Osteoblast (primary cell): ENCODE measurements at regions not wholly inside any gene's neighbourhood (a gene's known extent, or its start where the extent isn't known, plus 50 kb on each side); places are given as distances from the start of the nearest gene placed in this dataset.
"Not testable (repeated sequence)": the region's sequence is repeated elsewhere in the genome, so short reads cannot be mapped to it uniquely, and the experiment has no call there.

Experiments
- DNase-seq: peaks from one replicate; pipeline ENCODE4 v3.0.0; 2011; ENCODE audit warnings: low spot score, mixed read lengths; ENCODE audit not compliant: insufficient read length; ENCODE audit errors: missing footprints
- H2AFZ ChIP-seq: 2 replicates; pipeline ENCODE4 v1.6.0; 2011; ENCODE audit warnings: mild to moderate bottlenecking, low read length
- H3K27ac ChIP-seq: 2 replicates; pipeline ENCODE4 v1.5.1; 2011; ENCODE audit warnings: mild to moderate bottlenecking, low read depth, low read length, moderate library complexity
- H3K27me3 ChIP-seq: 2 replicates; pipeline ENCODE4 v1.6.0; 2012; ENCODE audit warnings: mild to moderate bottlenecking, control low read depth, inconsistent platforms, low read length, moderate library complexity; ENCODE audit not compliant: insufficient read depth
- H3K36me3 ChIP-seq: 2 replicates; pipeline ENCODE4 v1.5.1; 2011; ENCODE audit warnings: mild to moderate bottlenecking, low read length, control low read depth, moderate library complexity; ENCODE audit not compliant: insufficient read depth
- H3K4me1 ChIP-seq: 2 replicates; pipeline ENCODE4 v1.5.1; 2011; ENCODE audit warnings: mild to moderate bottlenecking, low read length, control low read depth, moderate library complexity; ENCODE audit not compliant: insufficient read depth
- H3K4me2 ChIP-seq: 2 replicates; pipeline ENCODE4 v1.6.0; 2011; ENCODE audit warnings: mild to moderate bottlenecking, low read length; ENCODE audit not compliant: insufficient read depth
- H3K4me3 ChIP-seq: fragments of 200-600 bp; sonication (generic); 3 replicates; pipeline ENCODE4 v1.5.1; 2012; ENCODE audit warnings: mild to moderate bottlenecking, low read length, inconsistent platforms; ENCODE audit not compliant: insufficient read depth
- H3K79me2 ChIP-seq: 2 replicates; pipeline ENCODE4 v1.6.0; 2012; ENCODE audit warnings: mild to moderate bottlenecking, low read length, control low read depth, inconsistent platforms; ENCODE audit not compliant: insufficient read depth
- H3K9me3 ChIP-seq: 2 replicates; pipeline ENCODE4 v1.5.1; 2011; ENCODE audit warnings: low read depth, low read length, control low read depth
- H4K20me1 ChIP-seq: 2 replicates; pipeline ENCODE4 v1.6.0; 2012; ENCODE audit warnings: mild to moderate bottlenecking, low read length, control low read depth; ENCODE audit not compliant: insufficient read depth
- TF ChIP-seq, protein P1 (sequence below): IDR thresholded peaks from 2 replicates; pipeline ENCODE4 v1.5.1; 2011; ENCODE audit warnings: mild to moderate bottlenecking, low read depth, low read length, moderate library complexity; ENCODE audit errors: extremely low read depth

DNA sequence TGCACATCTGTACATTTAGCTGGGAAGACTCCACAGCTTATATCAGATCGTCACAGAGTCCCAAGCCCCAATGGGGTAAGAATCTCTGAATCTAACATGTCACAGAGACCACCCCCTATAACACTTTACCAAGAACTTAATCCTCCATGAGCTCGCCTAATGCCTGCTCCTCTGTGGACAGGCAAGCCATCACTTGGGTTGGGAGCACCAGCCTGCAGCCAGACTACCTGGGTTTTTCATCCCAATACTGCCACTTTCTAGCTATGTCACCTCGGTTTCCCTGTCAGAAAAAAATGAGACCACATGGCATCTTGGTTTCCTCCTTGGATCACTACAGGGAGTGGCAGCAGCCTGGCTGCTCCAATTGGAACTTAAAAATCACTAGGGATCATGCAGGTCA is 277.9 kb upstream of the TLE3 start:
- H3K27me3 ChIP-seq, result no peaks in the 10 kb centered on the region
- H3K27ac ChIP-seq, result no peak overlapping the region
- H3K9me3 ChIP-seq, result no peaks in the 10 kb centered on the region
- H3K36me3 ChIP-seq, result no peaks in the 10 kb centered on the region
- TF ChIP-seq, protein P1, sequence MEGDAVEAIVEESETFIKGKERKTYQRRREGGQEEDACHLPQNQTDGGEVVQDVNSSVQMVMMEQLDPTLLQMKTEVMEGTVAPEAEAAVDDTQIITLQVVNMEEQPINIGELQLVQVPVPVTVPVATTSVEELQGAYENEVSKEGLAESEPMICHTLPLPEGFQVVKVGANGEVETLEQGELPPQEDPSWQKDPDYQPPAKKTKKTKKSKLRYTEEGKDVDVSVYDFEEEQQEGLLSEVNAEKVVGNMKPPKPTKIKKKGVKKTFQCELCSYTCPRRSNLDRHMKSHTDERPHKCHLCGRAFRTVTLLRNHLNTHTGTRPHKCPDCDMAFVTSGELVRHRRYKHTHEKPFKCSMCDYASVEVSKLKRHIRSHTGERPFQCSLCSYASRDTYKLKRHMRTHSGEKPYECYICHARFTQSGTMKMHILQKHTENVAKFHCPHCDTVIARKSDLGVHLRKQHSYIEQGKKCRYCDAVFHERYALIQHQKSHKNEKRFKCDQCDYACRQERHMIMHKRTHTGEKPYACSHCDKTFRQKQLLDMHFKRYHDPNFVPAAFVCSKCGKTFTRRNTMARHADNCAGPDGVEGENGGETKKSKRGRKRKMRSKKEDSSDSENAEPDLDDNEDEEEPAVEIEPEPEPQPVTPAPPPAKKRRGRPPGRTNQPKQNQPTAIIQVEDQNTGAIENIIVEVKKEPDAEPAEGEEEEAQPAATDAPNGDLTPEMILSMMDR, result no peak
- no peak for DNase-seq
- no peak overlapping the region for H3K4me3 ChIP-seq
- H3K4me1 ChIP-seq, result peaks cover 26% of the 10 kb centered on the region
- no peaks in the 10 kb centered on the region for H4K20me1 ChIP-seq
- H2AFZ ChIP-seq, result no peak overlapping the region
- no peaks in the 10 kb centered on the region for H3K79me2 ChIP-seq
- H3K4me2 ChIP-seq, result peak overlapping the region; percentile 82

- no peaks in the 10 kb centered on the region for H3K79me2 ChIP-seq
- no peaks in the 10 kb centered on the region for H3K9me3 ChIP-seq
- H3K4me3 ChIP-seq, result no peak overlapping the region
- no peak overlapping the region for H3K27ac ChIP-seq
- no peaks in the 10 kb centered on the region for H3K36me3 ChIP-seq
- H3K4me2 ChIP-seq, result peak overlapping the region; percentile 34
- H2AFZ ChIP-seq, result peak overlapping the region; percentile 3
- TF ChIP-seq, protein P1, result no peak
- no peaks in the 10 kb centered on the region for H4K20me1 ChIP-seq
- peak; percentile 91 for DNase-seq
- H3K27me3 ChIP-seq, result no peaks in the 10 kb centered on the region
- H3K4me1 ChIP-seq, result peaks cover 26% of the 10 kb centered on the region
Measured at GRCh38 chr15:70375006-70375431, 277.3 kb upstream of the TLE3 start.

DNA sequence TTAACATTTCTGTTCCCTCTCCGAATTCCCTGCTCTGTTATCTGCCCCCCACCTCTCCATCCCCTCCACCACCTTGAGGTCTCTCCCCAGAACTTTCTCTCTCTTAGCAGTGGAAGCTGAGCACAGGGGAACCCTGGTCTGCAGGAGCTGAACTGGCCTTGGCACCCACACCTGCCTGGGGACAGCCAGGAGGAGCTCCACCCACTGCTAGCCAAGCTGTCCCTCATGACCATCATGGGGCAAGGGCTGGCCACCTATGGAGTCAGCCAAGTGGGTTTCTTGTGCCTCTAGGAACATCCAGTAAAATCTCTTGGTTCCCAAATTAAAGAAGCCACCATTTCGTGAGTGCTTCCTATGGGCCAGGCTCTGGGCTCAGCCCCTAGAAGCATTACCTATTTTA is 276.4 kb upstream of the TLE3 start:
- TF ChIP-seq, protein P1, result no peak
- H2AFZ ChIP-seq, result no peak overlapping the region
- H4K20me1 ChIP-seq, result no peaks in the 10 kb centered on the region
- no peaks in the 10 kb centered on the region for H3K9me3 ChIP-seq
- no peak overlapping the region for H3K27ac ChIP-seq
- peaks cover 26% of the 10 kb centered on the region for H3K4me1 ChIP-seq
- no peaks in the 10 kb centered on the region for H3K36me3 ChIP-seq
- no peak for DNase-seq
- H3K4me3 ChIP-seq, result no peak overlapping the region
- H3K79me2 ChIP-seq, result no peaks in the 10 kb centered on the region
- H3K27me3 ChIP-seq, result peaks cover 2% of the 10 kb centered on the region
- H3K4me2 ChIP-seq, result no peak overlapping the region

- H3K4me1 ChIP-seq, result peaks cover 26% of the 10 kb centered on the region
- H3K4me2 ChIP-seq, DNase-seq: not testable (repeated sequence)
Measured at GRCh38 chr15:70373439-70373838, 275.7 kb upstream of the TLE3 start.

GRCh38 chr15:70367913-70368705 is 270.4 kb upstream of the TLE3 start:
- H3K79me2 ChIP-seq, H2AFZ ChIP-seq: not testable (repeated sequence)

More at GRCh38 chr15:70373439-70373838, 275.7 kb upstream of the TLE3 start:
- not testable (repeated sequence) for H3K9me3 ChIP-seq, H3K79me2 ChIP-seq, H3K4me3 ChIP-seq, H4K20me1 ChIP-seq, H3K27me3 ChIP-seq, H2AFZ ChIP-seq, H3K36me3 ChIP-seq, H3K27ac ChIP-seq

DNA sequence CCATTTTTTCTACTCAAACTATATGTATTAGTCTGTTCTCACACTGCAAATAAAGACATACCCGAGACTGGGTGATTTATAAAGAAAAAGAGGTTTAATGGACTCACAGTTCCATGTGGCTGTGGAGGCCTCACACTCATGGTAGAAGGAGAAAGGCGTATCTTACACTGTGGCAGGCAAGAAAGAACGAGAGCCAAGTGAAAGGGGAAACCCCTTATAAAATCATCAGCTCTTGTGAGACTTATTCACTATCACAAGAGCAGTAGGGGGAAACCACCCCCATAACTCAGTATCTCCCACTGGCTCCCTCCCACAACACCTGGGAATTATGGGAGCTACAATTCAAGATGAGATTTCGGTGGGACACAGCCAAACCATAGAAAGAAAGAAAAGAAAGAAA is 266.3 kb upstream of the TLE3 start:
- H4K20me1 ChIP-seq, H3K4me1 ChIP-seq, H3K4me2 ChIP-seq, H3K36me3 ChIP-seq, DNase-seq, H3K9me3 ChIP-seq, H3K27ac ChIP-seq, H3K79me2 ChIP-seq, H2AFZ ChIP-seq, H3K4me3 ChIP-seq: not testable (repeated sequence)
- H3K27me3 ChIP-seq, result peaks cover 13% of the 10 kb centered on the region

More at GRCh38 chr15:70367913-70368705, 270.4 kb upstream of the TLE3 start:
- H3K27ac ChIP-seq, H3K9me3 ChIP-seq, H3K4me3 ChIP-seq, H3K4me2 ChIP-seq, H3K4me1 ChIP-seq, DNase-seq, H4K20me1 ChIP-seq, H3K36me3 ChIP-seq: not testable (repeated sequence)
- H3K27me3 ChIP-seq, result peaks cover 16% of the 10 kb centered on the region
